ENCODE measurements at regions not wholly inside any gene's neighbourhood (a gene's known extent, or its start where the extent isn't known, plus 50 kb on each side); places are given as distances from the start of the nearest gene placed in this dataset.

GRCh38 chr10:90286406-90286805, 571.4 kb downstream of the HTR7 start:
- Histone ChIP-seq H3K27ac (no peak overlapping the region), H3K4me3 (no peak overlapping the region), H3K9me3 (no peaks in the 10 kb centered on the region), H3K4me1 (no peaks in the 10 kb centered on the region), H3K36me3 (ENCODE audit: insufficient read depth in 1 of 2, low read depth in 1 of 2) (no peaks in the 10 kb centered on the region), H3K27me3 (ENCODE audit: insufficient read depth in 3 of 3, low read length in 2 of 3) (no peaks in the 10 kb centered on the region)
- no peak for TF ChIP-seq CTCF (IDR thresholded peaks at IDR 0.05)
- no peak for DNase-seq
- 89 to 92% (median 90%) methylated on average over 2 of the region's 2 CpGs for WGBS, 3 donors
- intact Hi-C loops (cut with DNase I) = no loop called here
- ATAC-seq = no peak

GRCh38 chr10:90286941-90287340, 570.9 kb downstream of the HTR7 start:
- ATAC-seq = no peak
- Histone ChIP-seq H3K36me3 (ENCODE audit: insufficient read depth in 1 of 2, low read depth in 1 of 2) (no peaks in the 10 kb centered on the region), H3K4me1 (no peaks in the 10 kb centered on the region), H3K9me3 (no peaks in the 10 kb centered on the region), H3K27ac (no peak overlapping the region), H3K27me3 (ENCODE audit: insufficient read depth in 3 of 3, low read length in 2 of 3) (no peaks in the 10 kb centered on the region), H3K4me3 (no peak overlapping the region)
- intact Hi-C loops (cut with DNase I) = no loop called here
- 89 to 97% (median 93%) methylated on average over 1 of the region's 1 CpG for WGBS, 3 donors
- DNase-seq = no peak
- no peak for TF ChIP-seq CTCF (IDR thresholded peaks at IDR 0.05)

- TF ChIP-seq CTCF (IDR thresholded peaks at IDR 0.05) = no peak
- WGBS, 3 donors = 37 to 40% (median 39%) methylated on average over 1 of the region's 1 CpG
- Histone ChIP-seq H3K4me3 (no peak overlapping the region), H3K27ac (no peak overlapping the region), H3K4me1 (no peaks in the 10 kb centered on the region), H3K9me3 (no peaks in the 10 kb centered on the region), H3K36me3 (ENCODE audit: insufficient read depth in 1 of 2, low read depth in 1 of 2) (no peaks in the 10 kb centered on the region), H3K27me3 (ENCODE audit: insufficient read depth in 3 of 3, low read length in 2 of 3) (no peaks in the 10 kb centered on the region)
- no peak for DNase-seq
- no peak for ATAC-seq
- intact Hi-C loops (cut with DNase I) = no loop called here
Observed at GRCh38 chr10:90288391-90288933, 569.4 kb downstream of the HTR7 start.

DNA sequence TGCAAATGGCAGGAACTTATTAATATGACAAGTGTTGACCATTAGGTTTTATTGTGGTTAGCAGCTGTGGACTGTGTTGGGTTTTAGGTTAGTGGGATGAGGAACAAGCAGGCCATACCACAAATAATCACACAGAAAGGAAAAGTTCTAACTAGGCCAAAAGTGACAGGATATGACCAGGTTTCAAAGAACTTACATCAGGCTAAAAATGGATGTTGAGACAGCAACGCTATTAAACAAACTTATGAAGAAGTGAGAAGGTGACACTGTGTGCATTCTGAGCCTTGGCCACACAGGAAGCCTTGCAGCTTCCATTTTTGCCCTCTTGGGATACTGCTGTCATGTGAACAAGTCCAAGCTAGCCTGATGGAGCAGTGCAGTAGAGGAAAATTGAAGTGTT, 568.8 kb downstream of the HTR7 start:
- intact Hi-C loops (cut with DNase I) = no loop called here

More for the DNA sequence above, 568.8 kb downstream of the HTR7 start:
- no peak for DNase-seq
- whole genome bisulfite sequencing, 3 donors = 62 to 78% (median 71%) methylated on average over 1 of the region's 1 CpG
- Histone ChIP-seq H3K27me3 (ENCODE audit: insufficient read depth in 3 of 3, low read length in 2 of 3) (no peaks in the 10 kb centered on the region), H3K27ac (no peak overlapping the region), H3K9me3 (no peaks in the 10 kb centered on the region), H3K4me3 (no peak overlapping the region), H3K4me1 (no peaks in the 10 kb centered on the region), H3K36me3 (ENCODE audit: insufficient read depth in 1 of 2, low read depth in 1 of 2) (no peaks in the 10 kb centered on the region)
- no peak for TF ChIP-seq CTCF (IDR thresholded peaks at IDR 0.05)
- no peak for ATAC-seq
